ENCODE measurements at regions not wholly inside any gene's neighbourhood (a gene's known extent, or its start where the extent isn't known, plus 50 kb on each side); places are given as distances from the start of the nearest gene placed in this dataset.

DNA sequence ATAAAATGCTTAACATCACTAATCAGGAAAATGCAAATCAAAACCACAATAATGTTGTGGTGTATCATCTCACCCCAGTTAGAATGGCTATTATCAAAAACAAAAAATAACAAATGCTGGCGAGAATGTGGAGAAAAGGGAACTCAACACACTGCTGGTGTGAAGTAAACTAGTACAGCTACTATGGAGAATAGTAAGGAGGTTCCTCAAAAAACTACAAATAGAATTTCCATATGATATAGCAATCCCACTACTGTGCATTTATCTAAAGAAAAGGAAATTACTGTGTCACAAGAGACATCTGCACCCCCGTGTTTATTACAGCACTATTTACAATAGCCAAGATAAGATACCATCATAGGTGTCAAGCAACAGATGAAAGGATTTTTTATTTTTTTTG lies 214.5 kb upstream of the RASA1 start:
- no peak for DNase-seq

DNA sequence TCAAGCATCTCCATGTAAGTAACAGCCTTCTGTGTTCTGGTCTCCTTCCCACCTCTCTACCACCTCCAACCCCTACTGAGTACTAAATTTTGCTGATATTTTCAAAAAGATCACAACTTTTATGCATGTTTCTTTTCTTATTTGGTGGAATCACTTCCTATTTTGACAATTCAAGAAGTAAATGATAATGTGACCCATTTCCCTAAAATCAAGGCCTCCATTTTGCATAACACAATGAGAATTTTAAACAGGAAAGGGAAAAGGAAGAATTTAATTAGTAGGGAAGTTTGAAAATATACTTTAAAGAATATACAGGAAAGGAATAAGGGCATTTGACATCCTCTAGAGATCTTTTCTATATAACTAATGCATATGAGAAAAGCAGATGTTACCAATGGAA lies 212.9 kb upstream of the RASA1 start:
- no peak for DNase-seq

GRCh38 chr5:87061046-87061445 lies 206.6 kb upstream of the RASA1 start:
- no peak for DNase-seq

DNA sequence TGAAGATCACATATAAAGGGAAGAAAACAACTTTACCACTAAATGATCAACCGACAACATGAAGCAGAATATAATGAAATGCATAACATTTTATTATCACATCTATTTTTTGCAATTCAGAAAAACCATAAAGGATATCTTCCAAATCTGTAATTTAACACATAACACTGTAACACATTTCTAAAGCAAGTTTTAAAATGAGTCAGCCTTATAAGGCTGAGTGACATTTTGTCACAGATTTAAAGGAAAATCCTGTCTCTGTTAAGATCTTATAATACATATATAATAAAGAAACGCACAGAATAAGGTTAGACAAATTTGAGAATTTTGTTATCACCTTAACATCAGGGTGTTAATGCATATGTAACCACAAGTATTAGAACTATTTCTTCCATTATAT lies 198.4 kb upstream of the RASA1 start:
- no peak for DNase-seq

GRCh38 chr5:87069974-87070608 lies 197.6 kb upstream of the RASA1 start:
- DNase-seq, result peak; percentile 36

DNA sequence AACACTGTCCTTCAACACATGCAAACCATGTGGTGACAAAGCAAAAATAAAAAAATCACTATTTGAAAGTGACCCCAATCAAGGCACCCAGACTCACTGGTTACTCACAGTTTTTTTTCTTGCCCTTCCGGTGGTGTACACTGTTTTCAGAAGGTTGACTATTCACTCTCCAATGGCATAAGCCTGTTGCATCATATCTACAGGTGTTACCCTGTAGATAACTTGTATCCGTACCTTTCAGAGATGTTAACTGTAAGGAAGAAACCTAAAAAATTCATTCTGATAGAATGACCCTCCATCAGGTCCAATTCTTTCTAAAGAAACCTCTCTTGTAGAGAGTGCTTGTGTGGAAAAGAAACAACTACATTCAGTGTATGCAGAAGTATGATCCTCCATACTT lies 193.6 kb upstream of the RASA1 start:
- DNase-seq, result no peak

- no peak for DNase-seq
Observed at GRCh38 chr5:87074934-87075541, 192.6 kb upstream of the RASA1 start.

- DNase-seq, result no peak
Observed at GRCh38 chr5:87076411-87076810, 191.3 kb upstream of the RASA1 start.

DNA sequence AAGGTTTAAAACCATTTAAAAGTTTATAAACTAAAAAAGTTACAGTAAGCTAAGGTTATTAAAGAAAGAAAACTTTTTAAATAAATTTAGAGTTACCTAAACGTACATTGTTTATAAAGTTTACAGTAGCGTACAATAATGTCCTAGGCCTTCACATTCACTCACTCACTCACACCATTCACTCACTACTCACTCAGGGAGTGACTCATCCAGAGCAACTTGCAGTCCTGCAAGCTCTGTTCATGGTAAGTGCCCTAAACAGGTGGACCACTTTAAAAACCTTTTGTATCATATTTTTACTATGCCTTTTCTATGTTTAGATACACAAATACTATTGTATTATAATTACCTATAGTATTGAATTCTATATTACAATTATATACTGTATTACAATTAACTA lies 190.8 kb upstream of the RASA1 start:
- no peak for DNase-seq

- no peak for DNase-seq
Observed at GRCh38 chr5:87079219-87079618, 188.5 kb upstream of the RASA1 start.

GRCh38 chr5:87081016-87081415 lies 186.7 kb upstream of the RASA1 start:
- DNase-seq, result no peak

DNA sequence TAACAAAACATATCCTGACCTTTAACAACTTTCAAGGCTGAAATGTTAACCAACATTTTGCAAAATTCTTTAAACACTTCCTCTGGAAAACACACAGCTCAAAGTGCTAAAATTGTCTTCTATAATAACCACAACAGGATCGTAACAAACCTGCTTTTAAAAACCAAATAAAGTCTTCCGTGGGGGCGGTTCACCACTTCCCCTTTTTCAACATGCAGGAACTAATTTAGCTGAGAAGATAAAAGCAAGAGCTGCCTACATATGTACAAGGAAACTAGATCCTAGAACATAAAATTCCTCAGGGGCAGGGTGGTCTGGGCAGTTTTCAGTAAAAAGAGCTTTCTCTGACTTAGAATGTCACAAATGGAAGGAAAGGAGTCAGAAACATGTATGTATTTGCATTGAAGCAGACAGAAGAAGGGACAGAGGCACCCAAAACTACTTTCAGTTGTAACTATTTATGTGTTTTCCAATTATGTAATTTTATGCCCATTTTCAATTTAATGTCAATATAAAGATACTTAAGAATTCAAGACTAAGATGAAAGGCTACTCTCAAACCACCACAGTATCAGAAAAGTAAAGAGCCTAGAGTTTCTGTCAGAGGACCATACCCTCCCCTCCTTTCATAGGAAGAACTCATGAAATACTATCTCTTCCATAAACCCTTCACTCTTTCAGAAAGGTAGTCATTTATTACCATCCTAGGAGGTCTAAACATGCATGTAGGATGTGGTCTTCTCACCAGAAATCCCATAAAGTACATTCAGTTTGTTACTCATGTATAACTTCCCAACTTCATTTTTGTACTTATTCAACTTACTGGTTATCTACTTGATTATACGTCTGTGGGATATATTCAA lies 185.9 kb upstream of the RASA1 start:
- peak; percentile 10 for DNase-seq

DNA sequence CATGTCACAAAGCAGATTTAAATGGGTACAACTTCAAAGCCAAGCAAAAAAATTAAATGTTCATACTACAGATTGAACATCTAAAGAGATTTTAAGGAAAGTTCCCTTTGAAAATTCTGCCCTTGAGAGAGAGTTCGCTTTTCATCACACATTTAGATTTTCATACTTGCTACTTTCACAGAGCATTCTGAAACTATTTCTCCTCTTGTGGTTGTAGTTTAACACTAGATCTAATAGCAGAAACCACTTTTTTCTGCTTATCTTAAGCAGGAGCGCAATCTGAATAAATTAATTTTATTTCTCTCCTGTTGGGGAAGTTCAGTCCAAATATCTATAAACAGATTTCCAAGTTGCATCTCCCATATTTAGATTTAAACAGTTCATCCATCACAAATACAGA lies 173.3 kb upstream of the RASA1 start:
- DNase-seq, result no peak

GRCh38 chr5:87094833-87095232 lies 172.8 kb upstream of the RASA1 start:
- DNase-seq, result no peak

GRCh38 chr5:87095787-87096186 lies 171.9 kb upstream of the RASA1 start:
- DNase-seq, result no peak

DNA sequence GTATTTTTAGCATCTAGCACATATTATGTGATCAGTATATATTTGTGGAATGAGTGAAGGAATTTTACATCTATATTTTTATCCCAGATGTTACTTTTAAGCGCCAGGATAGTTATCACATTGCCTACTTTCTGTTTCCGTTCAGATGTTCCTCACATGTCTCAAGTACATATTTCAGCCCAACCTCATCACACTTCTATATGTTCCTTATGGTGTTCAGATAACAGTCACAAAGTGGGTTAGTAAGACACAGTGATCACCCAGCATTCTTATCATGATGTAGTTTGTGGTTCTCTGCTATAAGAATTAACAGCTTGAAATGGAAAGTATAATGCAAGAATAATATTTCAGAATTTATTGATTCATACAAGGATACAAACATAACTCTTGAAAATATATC lies 170.0 kb upstream of the RASA1 start:
- no peak for DNase-seq

- no peak for DNase-seq
Observed at GRCh38 chr5:87099291-87099839, 168.3 kb upstream of the RASA1 start.

- no peak for DNase-seq
Observed at GRCh38 chr5:87099968-87100367, 167.7 kb upstream of the RASA1 start.

DNA sequence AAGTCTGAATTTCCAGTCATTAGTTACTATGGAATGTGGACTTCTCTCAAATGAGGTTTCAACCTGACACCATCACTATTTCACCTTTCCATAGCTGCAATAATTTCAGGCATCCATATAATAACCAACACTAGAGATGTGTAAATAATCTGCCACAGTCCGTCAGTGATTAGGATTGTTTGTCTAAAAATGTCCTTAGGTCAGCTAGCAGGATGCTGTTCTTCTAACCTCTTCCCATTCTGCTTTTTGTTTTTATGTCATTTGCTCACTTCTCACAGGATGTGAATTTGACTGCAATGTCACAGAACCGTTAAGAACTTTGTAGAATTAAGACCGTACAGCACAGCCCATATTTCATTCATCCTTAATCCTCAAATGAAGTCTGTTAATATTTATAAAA lies 166.4 kb upstream of the RASA1 start:
- no peak for DNase-seq

DNA sequence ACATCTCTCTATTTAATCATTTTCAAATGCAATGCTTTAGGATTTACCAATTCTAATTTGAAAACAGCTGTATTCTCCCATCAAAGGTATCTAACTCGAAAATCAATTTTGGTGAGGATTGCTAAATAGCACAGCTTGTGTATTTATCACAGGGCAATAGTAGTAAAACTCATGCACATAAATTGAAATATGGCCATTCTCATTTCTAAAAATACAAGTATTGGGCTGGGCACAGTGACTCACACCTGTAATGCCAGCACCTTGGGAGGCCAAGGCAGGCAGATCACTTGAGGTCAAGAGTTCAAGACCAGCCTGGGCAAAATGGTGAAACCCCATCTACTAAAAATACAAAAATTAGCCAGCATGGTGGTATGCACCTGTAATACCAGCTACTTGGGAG lies 164.8 kb upstream of the RASA1 start:
- no peak for DNase-seq

GRCh38 chr5:87103616-87104287 lies 163.9 kb upstream of the RASA1 start:
- DNase-seq, result no peak

GRCh38 chr5:87105577-87105976 lies 162.1 kb upstream of the RASA1 start:
- no peak for DNase-seq

GRCh38 chr5:87109746-87110145 lies 157.9 kb upstream of the RASA1 start:
- DNase-seq, result no peak

Measured in tongue (tissue), 1 donor.